ENCODE measurements at regions not wholly inside any gene's neighbourhood (a gene's known extent, or its start where the extent isn't known, plus 50 kb on each side); places are given as distances from the start of the nearest gene placed in this dataset.

DNA sequence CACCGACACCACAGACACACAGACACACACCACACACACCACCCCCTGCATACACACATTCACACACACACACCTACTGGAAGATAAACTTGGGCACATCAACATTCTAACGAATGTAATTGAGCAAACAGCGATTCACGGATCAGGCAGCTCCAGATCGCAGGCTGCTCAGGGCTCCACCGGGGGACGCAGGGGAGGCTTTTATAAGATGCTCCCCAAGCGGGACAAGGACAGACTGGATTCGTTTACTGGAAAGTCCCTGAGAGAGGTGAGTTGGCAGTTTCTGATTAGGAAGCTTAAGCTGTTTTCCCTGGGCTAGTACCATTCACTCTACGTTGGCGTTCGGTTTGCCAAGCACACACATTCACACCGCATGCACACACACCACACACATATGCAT is 281.3 kb downstream of the IRF8 start:
- Histone ChIP-seq H3K36me3 (ENCODE audit: control insufficient read depth in 2 of 2, insufficient read depth in 2 of 2, low read length in 1 of 2) (no peaks in the 10 kb centered on the region), H3K4me2 (ENCODE audit: control insufficient read depth, insufficient read depth) (no peak overlapping the region), H3K4me3 (no peak overlapping the region), H3K9me3 (replicated peaks; ENCODE audit: control insufficient read depth, insufficient read depth, low read length) (no peaks in the 10 kb centered on the region; the same call in 2 of the 3 replicates), H4K20me1 (ENCODE audit: control insufficient read depth, insufficient read depth) (no peaks in the 10 kb centered on the region), H3K4me1 (ENCODE audit: control insufficient read depth, insufficient read depth, low read length) (no peaks in the 10 kb centered on the region), H3K27me3 (replicated peaks in 1 of 2; ENCODE audit: control insufficient read depth in 2 of 2, insufficient read depth in 2 of 2, low read length in 1 of 2) (no peaks in the 10 kb centered on the region), H3K9ac (ENCODE audit: control insufficient read depth, insufficient read depth, low read length) (no peak overlapping the region), H2AFZ (ENCODE audit: control insufficient read depth, low read depth, low read length) (no peak overlapping the region), H3K27ac (ENCODE audit: control insufficient read depth, insufficient read depth) (no peak overlapping the region), H3K79me2 (ENCODE audit: control insufficient read depth, insufficient read depth, low read length) (no peaks in the 10 kb centered on the region)
- ChIA-PET SMC1A (ENCODE audit: uncharacterized antibody, unreplicated experiment) (no interaction called here), POLR2A (no interaction called here), CTCF (no interaction called here), RAD21 (ENCODE audit: unreplicated experiment) (no interaction called here)
- DNase-seq (ENCODE audit: low read depth, low spot score) (no peak), FAIRE-seq (no peak), ATAC-seq (no peak)
- no TSS peak for BruUV-seq (replicated peaks)
- intact Hi-C loops (cut with micrococcal nuclease; ENCODE audit: unreplicated experiment) (no loop called here), in situ Hi-C loops (cut with MboI) (no loop called here)
- TF ChIP-seq, protein P1, sequence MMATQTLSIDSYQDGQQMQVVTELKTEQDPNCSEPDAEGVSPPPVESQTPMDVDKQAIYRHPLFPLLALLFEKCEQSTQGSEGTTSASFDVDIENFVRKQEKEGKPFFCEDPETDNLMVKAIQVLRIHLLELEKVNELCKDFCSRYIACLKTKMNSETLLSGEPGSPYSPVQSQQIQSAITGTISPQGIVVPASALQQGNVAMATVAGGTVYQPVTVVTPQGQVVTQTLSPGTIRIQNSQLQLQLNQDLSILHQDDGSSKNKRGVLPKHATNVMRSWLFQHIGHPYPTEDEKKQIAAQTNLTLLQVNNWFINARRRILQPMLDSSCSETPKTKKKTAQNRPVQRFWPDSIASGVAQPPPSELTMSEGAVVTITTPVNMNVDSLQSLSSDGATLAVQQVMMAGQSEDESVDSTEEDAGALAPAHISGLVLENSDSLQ (IDR thresholded peaks at IDR 0.05) = no peak
- TF ChIP-seq IKZF2 (IDR thresholded peaks at IDR 0.05) (no peak), HDAC6 (IDR thresholded peaks at IDR 0.05; ENCODE audit: unreplicated experiment) (no peak), BHLHE40 (IDR thresholded peaks at IDR 0.05; ENCODE audit: borderline replicate concordance in 1 of 2, low read depth in 2 of 2, low read length in 1 of 2) (no peak), NR2F1 (conservative IDR thresholded peaks at IDR 0.05) (no peak), PAX5 (IDR thresholded peaks at IDR 0.05; ENCODE audit: borderline replicate concordance, low read depth, low read length) (no peak)
- TF ChIP-seq, protein P2, sequence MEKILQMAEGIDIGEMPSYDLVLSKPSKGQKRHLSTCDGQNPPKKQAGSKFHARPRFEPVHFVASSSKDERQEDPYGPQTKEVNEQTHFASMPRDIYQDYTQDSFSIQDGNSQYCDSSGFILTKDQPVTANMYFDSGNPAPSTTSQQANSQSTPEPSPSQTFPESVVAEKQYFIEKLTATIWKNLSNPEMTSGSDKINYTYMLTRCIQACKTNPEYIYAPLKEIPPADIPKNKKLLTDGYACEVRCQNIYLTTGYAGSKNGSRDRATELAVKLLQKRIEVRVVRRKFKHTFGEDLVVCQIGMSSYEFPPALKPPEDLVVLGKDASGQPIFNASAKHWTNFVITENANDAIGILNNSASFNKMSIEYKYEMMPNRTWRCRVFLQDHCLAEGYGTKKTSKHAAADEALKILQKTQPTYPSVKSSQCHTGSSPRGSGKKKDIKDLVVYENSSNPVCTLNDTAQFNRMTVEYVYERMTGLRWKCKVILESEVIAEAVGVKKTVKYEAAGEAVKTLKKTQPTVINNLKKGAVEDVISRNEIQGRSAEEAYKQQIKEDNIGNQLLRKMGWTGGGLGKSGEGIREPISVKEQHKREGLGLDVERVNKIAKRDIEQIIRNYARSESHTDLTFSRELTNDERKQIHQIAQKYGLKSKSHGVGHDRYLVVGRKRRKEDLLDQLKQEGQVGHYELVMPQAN (conservative IDR thresholded peaks at IDR 0.05) = no peak
- 64% methylated on average over 13 of the region's 13 CpGs for WGBS (ENCODE audit: insufficient coverage, insufficient replicate concordance, low lambda C conversion rate, missing lambda C conversion rate)

Data from GM12878 (cell line).